CD4-positive, alpha-beta T cell (primary cell): ENCODE measurements at regions not wholly inside any gene's neighbourhood (a gene's known extent, or its start where the extent isn't known, plus 50 kb on each side); places are given as distances from the start of the nearest gene placed in this dataset.

ENCODE experiments used
- ATAC-seq: fragments of 200-7000 bp; cut with Tn5 transposase; one replicate; pipeline ENCODE4 v1.10.0; 2022; ENCODE audit warnings: mild to moderate bottlenecking; ENCODE audit not compliant: poor library complexity
- CTCF ChIA-PET: fragments of 350-600 bp; sonication (Branson Sonifier 250); formaldehyde crosslinking; loops from one replicate; lab custom pipeline; 2021; ENCODE audit warnings: antibody characterized with exemption, inconsistent platforms; lab: Charles Lee
- POLR2A ChIA-PET: fragments of 350-600 bp; sonication (Branson Sonifier 250); formaldehyde crosslinking; loops from one replicate; lab custom pipeline; 2021; ENCODE audit warnings: antibody characterized with exemption, inconsistent platforms; lab: Charles Lee
- DNase-seq, 14 experiments: peaks; one replicate each; pipeline ENCODE4 v3.0.0-alpha.2; 2013 to 2020; ENCODE audit warnings: mixed read lengths in 2 of 14
- H3K27ac ChIP-seq, 2 donors: one replicate each; pipeline versions ENCODE4 v1.5.1 to v1.7.0; 2013; ENCODE audit warnings: low read length in 2 of 2, low read depth in 1 of 2, mild to moderate bottlenecking in 1 of 2
- H3K27me3 ChIP-seq, 2 experiments: 1 replicate in 1 of 2; 2 replicates in 1 of 2; pipeline versions ENCODE4 v1.6.1 to v1.7.0; 2013; ENCODE audit warnings: low read length in 2 of 2, control low read depth in 1 of 2, mild to moderate bottlenecking in 1 of 2, moderate library complexity in 1 of 2; ENCODE audit not compliant: insufficient read depth in 2 of 2, control insufficient read depth in 1 of 2
- H3K36me3 ChIP-seq: one replicate; pipeline ENCODE4 v1.6.1; 2013; ENCODE audit warnings: low read length, control low read depth; ENCODE audit not compliant: insufficient read depth
- H3K4me1 ChIP-seq: one replicate; pipeline ENCODE4 v1.6.1; 2013; ENCODE audit warnings: low read length, control low read depth; ENCODE audit not compliant: insufficient read depth
- H3K4me3 ChIP-seq: one replicate; pipeline ENCODE4 v1.5.1; 2013; ENCODE audit warnings: mild to moderate bottlenecking, low read length, moderate library complexity
- H3K9me3 ChIP-seq, 2 experiments: 1 replicate in 1 of 2; 2 replicates in 1 of 2; pipeline versions ENCODE4 v1.6.1 to v1.7.0; 2013; ENCODE audit warnings: low read length in 2 of 2, mild to moderate bottlenecking in 2 of 2, control low read depth in 1 of 2, moderate library complexity in 1 of 2; ENCODE audit not compliant: control insufficient read depth in 1 of 2, insufficient read depth in 1 of 2
- H3K27ac Mint-ChIP-seq: one replicate; pipeline ENCODE4 v1.8.0; 2020; ENCODE audit warnings: mixed read lengths
- H3K27me3 Mint-ChIP-seq: one replicate; pipeline ENCODE4 v1.8.0; 2021; ENCODE audit warnings: mixed read lengths
- H3K36me3 Mint-ChIP-seq: one replicate; pipeline ENCODE4 v1.8.0; 2021; ENCODE audit warnings: low read depth, mixed read lengths
- H3K4me1 Mint-ChIP-seq: one replicate; pipeline ENCODE4 v1.8.0; 2021; ENCODE audit warnings: low read depth, mixed read lengths
- H3K4me3 Mint-ChIP-seq: one replicate; pipeline ENCODE4 v1.8.0; 2020; ENCODE audit warnings: mild to moderate bottlenecking, mixed read lengths
- H3K9me3 Mint-ChIP-seq: one replicate; pipeline ENCODE4 v1.8.0; 2020; ENCODE audit warnings: mixed read lengths
- intact Hi-C, 2 experiments: fragments of 100-400 bp; cut with DNase I in 1 of 2; cut with micrococcal nuclease in 1 of 2; formaldehyde crosslinking; loops; one replicate each; pipeline versions ENCODE4 v1.15.1 to v1.9.0; 2023 to 2025; cut with DNase I, micrococcal nuclease
- TF ChIP-seq, protein P1 (sequence below): fragments of 200-600 bp; IDR thresholded peaks from one replicate; pipeline ENCODE4 v1.8.0; 2022; ENCODE audit warnings: antibody characterized with exemption, mild to moderate bottlenecking

DNA sequence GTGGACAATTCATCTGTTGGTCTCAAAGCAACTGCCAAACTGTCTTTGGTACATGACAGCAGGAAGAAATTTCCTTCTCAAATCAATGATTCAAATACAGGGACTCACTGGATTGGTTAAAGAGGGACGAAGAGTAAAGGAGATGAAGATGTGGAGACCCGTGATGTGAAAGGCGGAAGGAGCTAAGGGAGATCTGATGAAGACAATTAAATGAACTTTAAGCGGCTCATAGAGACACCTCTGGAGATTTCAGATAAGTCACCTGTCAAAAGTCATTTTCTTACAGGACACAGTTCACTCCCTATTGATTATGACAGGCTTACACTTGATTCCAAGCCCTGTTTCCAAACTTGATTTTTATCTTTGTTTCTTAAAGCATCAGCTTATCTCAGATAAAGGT lies 466.3 kb downstream of the DOK5 start:
- DNase-seq (no peak), ATAC-seq (no peak)
- Histone ChIP-seq H3K4me1 (no peaks in the 10 kb centered on the region), H3K4me3 (no peak overlapping the region), H3K36me3 (no peaks in the 10 kb centered on the region), H3K27ac (no peak overlapping the region), H3K27me3 (no peaks in the 10 kb centered on the region), H3K9me3 (peaks cover 0 to 9% of the 10 kb centered on the region in 2 experiments)
- H3K36me3 Mint-ChIP-seq: no peaks in the 10 kb centered on the region
- TF ChIP-seq, protein P1, sequence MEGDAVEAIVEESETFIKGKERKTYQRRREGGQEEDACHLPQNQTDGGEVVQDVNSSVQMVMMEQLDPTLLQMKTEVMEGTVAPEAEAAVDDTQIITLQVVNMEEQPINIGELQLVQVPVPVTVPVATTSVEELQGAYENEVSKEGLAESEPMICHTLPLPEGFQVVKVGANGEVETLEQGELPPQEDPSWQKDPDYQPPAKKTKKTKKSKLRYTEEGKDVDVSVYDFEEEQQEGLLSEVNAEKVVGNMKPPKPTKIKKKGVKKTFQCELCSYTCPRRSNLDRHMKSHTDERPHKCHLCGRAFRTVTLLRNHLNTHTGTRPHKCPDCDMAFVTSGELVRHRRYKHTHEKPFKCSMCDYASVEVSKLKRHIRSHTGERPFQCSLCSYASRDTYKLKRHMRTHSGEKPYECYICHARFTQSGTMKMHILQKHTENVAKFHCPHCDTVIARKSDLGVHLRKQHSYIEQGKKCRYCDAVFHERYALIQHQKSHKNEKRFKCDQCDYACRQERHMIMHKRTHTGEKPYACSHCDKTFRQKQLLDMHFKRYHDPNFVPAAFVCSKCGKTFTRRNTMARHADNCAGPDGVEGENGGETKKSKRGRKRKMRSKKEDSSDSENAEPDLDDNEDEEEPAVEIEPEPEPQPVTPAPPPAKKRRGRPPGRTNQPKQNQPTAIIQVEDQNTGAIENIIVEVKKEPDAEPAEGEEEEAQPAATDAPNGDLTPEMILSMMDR: no peak
- no peaks in the 10 kb centered on the region for H3K27me3 Mint-ChIP-seq
- no peak overlapping the region for H3K4me3 Mint-ChIP-seq
- ChIA-PET POLR2A (no interaction called here), CTCF (no interaction called here)
- no peak overlapping the region for H3K27ac Mint-ChIP-seq
- H3K9me3 Mint-ChIP-seq: peaks cover 3% of the 10 kb centered on the region
- H3K4me1 Mint-ChIP-seq: no peaks in the 10 kb centered on the region
- intact Hi-C loops: no loop called here

DNA sequence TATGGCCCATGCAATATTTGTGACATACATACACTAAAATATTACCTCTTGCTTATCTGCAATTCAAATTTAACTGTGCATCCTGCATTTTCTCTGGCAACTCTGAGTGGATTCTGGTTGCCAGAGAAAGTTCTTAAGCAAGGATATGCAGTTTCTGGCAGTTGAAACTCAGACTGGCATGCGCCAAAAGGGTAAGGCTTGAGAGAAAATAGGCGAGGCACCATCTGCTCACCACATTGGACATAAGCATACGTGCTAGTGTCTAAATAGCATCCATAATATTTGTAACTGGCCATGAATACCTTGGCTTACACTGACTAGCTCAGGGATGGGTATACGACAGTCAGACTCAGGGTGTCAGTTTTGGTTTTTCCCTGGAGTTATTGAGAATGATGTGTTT lies 465.1 kb downstream of the DOK5 start:
- H3K36me3 Mint-ChIP-seq: no peaks in the 10 kb centered on the region
- ChIA-PET POLR2A (no interaction called here), CTCF (no interaction called here)
- H3K4me1 Mint-ChIP-seq: no peaks in the 10 kb centered on the region
- H3K9me3 Mint-ChIP-seq: peaks cover 3% of the 10 kb centered on the region
- H3K4me3 ChIP-seq: no peak overlapping the region
- DNase-seq (no peak), ATAC-seq (no peak)
- H3K4me3 Mint-ChIP-seq: no peak overlapping the region
- H3K36me3 ChIP-seq: no peaks in the 10 kb centered on the region
- no peaks in the 10 kb centered on the region for H3K27me3 ChIP-seq
- intact Hi-C loops: no loop called here
- no peak overlapping the region for H3K27ac ChIP-seq
- peaks cover 0 to 9% of the 10 kb centered on the region in 2 experiments for H3K9me3 ChIP-seq
- no peaks in the 10 kb centered on the region for H3K4me1 ChIP-seq
- TF ChIP-seq, protein P1: no peak
- H3K27me3 Mint-ChIP-seq: no peaks in the 10 kb centered on the region
- no peak overlapping the region for H3K27ac Mint-ChIP-seq

DNA sequence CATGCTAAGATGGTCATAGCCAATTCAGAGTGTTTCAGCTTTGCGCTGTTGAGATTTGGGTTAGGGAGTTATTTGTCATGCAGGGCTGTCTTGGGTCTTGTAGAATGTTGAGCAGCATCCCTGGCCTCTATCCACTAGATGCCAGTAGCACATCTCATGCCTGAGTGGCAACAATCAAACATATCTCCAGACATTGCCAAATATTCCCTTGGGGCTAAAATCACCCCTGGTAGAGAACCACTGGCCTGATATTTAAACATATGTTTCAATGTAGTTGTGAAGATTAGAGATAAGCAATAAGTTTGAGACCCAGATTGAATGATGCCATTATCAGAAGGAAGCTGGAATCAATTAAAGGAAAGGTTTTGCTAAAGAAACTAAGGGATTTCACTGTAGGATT lies 463.3 kb downstream of the DOK5 start:
- Histone ChIP-seq H3K4me3 (no peak overlapping the region), H3K4me1 (no peaks in the 10 kb centered on the region), H3K27ac (no peak overlapping the region), H3K27me3 (no peaks in the 10 kb centered on the region), H3K9me3 (peaks cover 0 to 9% of the 10 kb centered on the region in 2 experiments), H3K36me3 (no peaks in the 10 kb centered on the region)
- ATAC-seq: no peak
- DNase-seq: no peak
- no peaks in the 10 kb centered on the region for H3K4me1 Mint-ChIP-seq
- H3K4me3 Mint-ChIP-seq: no peak overlapping the region
- ChIA-PET POLR2A (no interaction called here), CTCF (no interaction called here)
- intact Hi-C loops: no loop called here
- no peaks in the 10 kb centered on the region for H3K27me3 Mint-ChIP-seq
- no peak overlapping the region for H3K27ac Mint-ChIP-seq
- TF ChIP-seq, protein P1: no peak
- peaks cover 3% of the 10 kb centered on the region for H3K9me3 Mint-ChIP-seq
- H3K36me3 Mint-ChIP-seq: no peaks in the 10 kb centered on the region
